HCT116 (cell line): ENCODE measurements at regions not wholly inside any gene's neighbourhood (a gene's known extent, or its start where the extent isn't known, plus 50 kb on each side); places are given as distances from the start of the nearest gene placed in this dataset.

Source experiments
- ATAC-seq: fragments of 200-7000 bp; cut with Tn5 transposase; 2 replicates; pipeline ENCODE4 v1.9.1; 2020; ENCODE audit warnings: mild to moderate bottlenecking, moderate library complexity
- BruUV-seq: library from RNA; stranded (reverse); fragments of 400-500 nt; replicated peaks from 2 replicates; lab custom pipeline; 2021; lab: Mats Ljungman, UMichigan
- CTCF ChIA-PET: fragments of 300-600 bp; sonication (Branson Sonifier 250); formaldehyde crosslinking; loops from one replicate; lab custom pipeline; 2021; ENCODE audit warnings: antibody characterized with exemption; lab: Charles Lee
- POLR2A ChIA-PET: fragments of 300-600, 350-600 bp; sonication (Branson Sonifier 250); formaldehyde crosslinking; loops from one replicate; lab custom pipeline; 2021; ENCODE audit warnings: antibody characterized with exemption; lab: Charles Lee
- RAD21 ChIA-PET, 2 experiments: fragments of 300-600 bp; sonication (Branson Sonifier 250); formaldehyde crosslinking; loops; one replicate each; lab custom pipeline; 2023; ENCODE audit warnings: low total read pairs in 2 of 2; ENCODE audit not compliant: uncharacterized antibody in 2 of 2, unreplicated experiment in 2 of 2, low non-redundant PET in 1 of 2; lab: Charles Lee
- DNase-seq: peaks from one replicate; pipeline ENCODE4 v3.0.0-alpha.2; 2010; ENCODE audit warnings: low read depth, low spot score
- H2AFZ ChIP-seq: fragments of 200-600 bp; shearing (Covaris generic), sonication (generic); 2 replicates; pipeline ENCODE4 v1.6.1; 2017; ENCODE audit warnings: low read depth, mixed run types, mixed read lengths, antibody characterized with exemption, low read length; ENCODE audit not compliant: poor library complexity, severe bottlenecking
- H3K27ac ChIP-seq: 2 replicates; pipeline ENCODE4 v1.5.1; 2012; ENCODE audit warnings: low read depth, low read length
- H3K27me3 ChIP-seq: fragments of 200-600 bp; sonication (generic); 2 replicates; pipeline ENCODE4 v1.6.1; 2016; ENCODE audit warnings: mixed run types, low read length, mixed read lengths; ENCODE audit not compliant: insufficient read depth
- H3K36me3 ChIP-seq, 2 experiments: fragments of 200-500 bp in 1 of 2; fragments of 200-600 bp in 1 of 2; sonication (Bioruptor generic) in 1 of 2; sonication (generic) in 1 of 2; 2 replicates each; pipeline versions ENCODE4 v1.5.1 to v1.6.1; 2014 to 2016; ENCODE audit warnings: low read length in 2 of 2, inconsistent platforms in 1 of 2, mixed read lengths in 1 of 2, mixed run types in 1 of 2; ENCODE audit not compliant: insufficient read depth in 2 of 2, control insufficient read depth in 1 of 2
- H3K4me1 ChIP-seq, 2 experiments: fragments of 200-600 bp in 1 of 2; sonication (generic) in 1 of 2; 2 replicates each; pipeline versions ENCODE4 v1.5.1 to v1.6.1; 2012 to 2017; ENCODE audit warnings: low read length in 2 of 2, inconsistent platforms in 1 of 2, mild to moderate bottlenecking in 1 of 2, mixed read lengths in 1 of 2, mixed run types in 1 of 2, moderate library complexity in 1 of 2; ENCODE audit not compliant: insufficient read depth in 2 of 2, control insufficient read depth in 1 of 2
- H3K4me2 ChIP-seq: fragments of 200-600 bp; sonication (generic); 2 replicates; pipeline ENCODE4 v1.6.1; 2017; ENCODE audit warnings: mixed run types, low read length, mixed read lengths
- H3K4me3 ChIP-seq, 2 experiments: fragments of 200-600 bp in 1 of 2; sonication (generic) in 1 of 2; replicated peaks in 1 of 2; 2 replicates each; pipeline ENCODE4 v1.5.1; 2011 to 2016; ENCODE audit warnings: low read length in 2 of 2, control low read depth in 1 of 2, low read depth in 1 of 2, mild to moderate bottlenecking in 1 of 2, mixed read lengths in 1 of 2, mixed run types in 1 of 2
- H3K79me2 ChIP-seq: fragments of 200-600 bp; sonication (generic); 2 replicates; pipeline ENCODE4 v1.6.1; 2017; ENCODE audit warnings: mild to moderate bottlenecking, mixed run types, low read length, moderate library complexity, mixed read lengths; ENCODE audit not compliant: insufficient read depth
- H3K9ac ChIP-seq: fragments of 200-600 bp; sonication (generic); 2 replicates; pipeline ENCODE4 v1.6.1; 2016; ENCODE audit warnings: low read length, mixed read lengths
- H3K9me2 ChIP-seq: fragments of 200-600 bp; sonication (generic), shearing (Covaris generic); 2 replicates; pipeline ENCODE4 v1.6.1; 2017; ENCODE audit warnings: mixed run types, mild to moderate bottlenecking, moderate library complexity; ENCODE audit not compliant: insufficient read depth
- H3K9me3 ChIP-seq, 2 experiments: fragments of 200-500 bp in 1 of 2; fragments of 200-600 bp in 1 of 2; sonication (Bioruptor generic) in 1 of 2; sonication (generic) in 1 of 2; 2 replicates each; pipeline ENCODE4 v1.6.1; 2014 to 2017; ENCODE audit warnings: low read length in 2 of 2, mixed read lengths in 2 of 2, inconsistent platforms in 1 of 2, low read depth in 1 of 2, mild to moderate bottlenecking in 1 of 2, mixed run types in 1 of 2, moderate library complexity in 1 of 2; ENCODE audit not compliant: control insufficient read depth in 1 of 2, insufficient read depth in 1 of 2
- H4K20me1 ChIP-seq: fragments of 200-600 bp; sonication (generic), shearing (Covaris generic); 2 replicates; pipeline ENCODE4 v1.6.1; 2017; ENCODE audit warnings: mixed run types, mild to moderate bottlenecking, moderate library complexity; ENCODE audit not compliant: insufficient read depth
- EZH2 ChIP-seq: fragments of 200-600 bp; sonication (generic); IDR thresholded peaks from 2 replicates; pipeline ENCODE4 v1.6.1; 2017; ENCODE audit warnings: antibody characterized with exemption, mixed run types
- YY1 ChIP-seq: IDR thresholded peaks from 2 replicates; pipeline ENCODE4 v1.6.1; 2011; ENCODE audit warnings: low read length, low read depth, moderate library complexity, mild to moderate bottlenecking; ENCODE audit not compliant: insufficient replicate concordance; ENCODE audit errors: extremely low read depth
- intact Hi-C: fragments of 100-400 bp; cut with micrococcal nuclease; formaldehyde crosslinking; loops from 2 replicates; pipeline ENCODE4 v1.10.0; 2022
- TF ChIP-seq, protein P1 (sequence below): IDR thresholded peaks from 2 replicates; pipeline ENCODE4 v1.6.1; 2011; ENCODE audit warnings: mild to moderate bottlenecking, low read length, moderate library complexity; ENCODE audit not compliant: insufficient replicate concordance; ENCODE audit errors: extremely low read depth

DNA sequence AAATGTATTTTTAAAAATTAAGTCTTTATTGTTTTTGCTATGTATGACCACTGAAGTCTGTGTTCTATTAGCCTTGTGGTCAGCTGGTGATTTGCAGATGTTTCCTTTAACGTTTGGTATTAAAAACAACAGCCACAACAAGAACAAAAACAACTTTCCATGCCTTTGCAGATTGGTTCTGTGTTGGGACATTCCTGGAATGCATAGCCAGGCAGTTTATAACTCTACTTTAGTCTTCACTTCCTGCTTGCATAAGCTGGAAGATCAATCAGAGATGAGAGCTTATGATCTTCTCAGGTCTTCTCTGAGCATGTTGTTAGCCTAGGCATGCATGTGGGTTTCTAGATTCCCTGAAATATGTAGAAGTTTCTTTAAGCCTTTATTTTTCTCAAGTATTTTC lies 58.9 kb upstream of the SEMA3C start:
- Histone ChIP-seq H3K9ac (no peak overlapping the region), H3K27me3 (no peaks in the 10 kb centered on the region), H3K4me2 (no peak overlapping the region), H3K4me1 (no peaks in the 10 kb centered on the region), H3K79me2 (no peaks in the 10 kb centered on the region), H4K20me1 (no peaks in the 10 kb centered on the region), H3K9me2 (no peaks in the 10 kb centered on the region), H3K36me3 (no peaks in the 10 kb centered on the region), H3K4me3 (no peak overlapping the region), H2AFZ (no peak overlapping the region), H3K27ac (no peak overlapping the region), H3K9me3 (no peaks in the 10 kb centered on the region)
- ChIA-PET CTCF (no interaction called here), RAD21 (no interaction called here), POLR2A (no interaction called here)
- TF ChIP-seq EZH2, result no peak
- DNase-seq, result no peak
- no peak for ATAC-seq
- no TSS peak for BruUV-seq
- intact Hi-C loops, result no loop called here

DNA sequence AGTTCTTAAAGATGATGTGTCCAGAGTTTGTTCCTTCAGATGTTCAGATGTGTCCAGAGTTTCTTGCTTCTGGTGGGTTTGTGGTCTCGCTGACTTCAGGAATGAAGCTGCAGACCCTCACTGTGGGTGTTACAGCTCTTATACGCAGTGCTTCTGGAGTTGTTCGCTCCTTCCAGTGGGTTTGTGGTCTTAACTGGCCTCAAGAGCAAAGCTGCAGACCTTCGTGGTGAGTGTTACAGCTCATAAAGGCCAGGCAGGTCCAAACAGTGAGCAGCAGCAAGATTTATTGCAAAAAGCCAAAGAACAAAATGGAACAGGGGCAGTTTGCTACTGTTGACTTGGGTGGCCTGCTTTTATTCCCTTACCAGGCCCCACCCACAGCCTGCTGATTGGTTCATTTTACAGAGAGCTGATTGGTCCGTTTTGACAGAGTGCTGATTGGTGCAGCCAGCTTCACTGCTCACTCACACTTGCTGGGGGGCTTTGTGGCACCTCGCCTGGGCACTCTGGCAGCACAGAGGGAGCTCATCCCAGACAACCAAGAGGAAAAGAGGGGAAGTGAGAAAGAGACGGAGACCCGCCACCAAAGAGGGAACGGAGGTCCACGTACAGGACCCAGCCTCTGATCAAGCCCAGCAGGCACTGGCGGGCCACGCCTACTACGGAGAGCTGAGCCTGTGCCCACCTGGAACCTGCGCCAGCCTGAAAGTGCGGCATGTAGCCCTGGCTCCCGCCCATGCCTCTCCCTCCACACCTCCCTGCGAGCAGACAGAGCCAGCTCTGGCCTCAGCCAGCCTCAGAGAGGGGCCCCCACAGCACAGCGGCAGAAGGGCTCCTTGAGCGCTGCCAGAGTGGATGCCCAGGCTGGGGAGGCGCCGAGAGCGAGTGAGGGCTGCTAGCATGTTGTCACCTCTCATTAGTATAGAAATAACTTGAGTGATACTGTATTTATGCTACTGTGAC lies 55.8 kb upstream of the SEMA3C start:
- POLR2A ChIA-PET, result no interaction called here

More for the DNA sequence above, 55.8 kb upstream of the SEMA3C start:
- H3K79me2 ChIP-seq, result no peaks in the 10 kb centered on the region
- no peaks in the 10 kb centered on the region for H4K20me1 ChIP-seq
- H3K4me3 ChIP-seq, result no peak overlapping the region
- no peaks in the 10 kb centered on the region for H3K9me2 ChIP-seq
- no peak for ATAC-seq
- no peaks in the 10 kb centered on the region for H3K9me3 ChIP-seq
- no peaks in the 10 kb centered on the region for H3K36me3 ChIP-seq
- H3K27me3 ChIP-seq, result no peaks in the 10 kb centered on the region
- DNase-seq, result no peak
- no peak overlapping the region for H2AFZ ChIP-seq
- H3K4me2 ChIP-seq, result no peak overlapping the region
- TF ChIP-seq YY1, result no peak
- TF ChIP-seq, protein P1, sequence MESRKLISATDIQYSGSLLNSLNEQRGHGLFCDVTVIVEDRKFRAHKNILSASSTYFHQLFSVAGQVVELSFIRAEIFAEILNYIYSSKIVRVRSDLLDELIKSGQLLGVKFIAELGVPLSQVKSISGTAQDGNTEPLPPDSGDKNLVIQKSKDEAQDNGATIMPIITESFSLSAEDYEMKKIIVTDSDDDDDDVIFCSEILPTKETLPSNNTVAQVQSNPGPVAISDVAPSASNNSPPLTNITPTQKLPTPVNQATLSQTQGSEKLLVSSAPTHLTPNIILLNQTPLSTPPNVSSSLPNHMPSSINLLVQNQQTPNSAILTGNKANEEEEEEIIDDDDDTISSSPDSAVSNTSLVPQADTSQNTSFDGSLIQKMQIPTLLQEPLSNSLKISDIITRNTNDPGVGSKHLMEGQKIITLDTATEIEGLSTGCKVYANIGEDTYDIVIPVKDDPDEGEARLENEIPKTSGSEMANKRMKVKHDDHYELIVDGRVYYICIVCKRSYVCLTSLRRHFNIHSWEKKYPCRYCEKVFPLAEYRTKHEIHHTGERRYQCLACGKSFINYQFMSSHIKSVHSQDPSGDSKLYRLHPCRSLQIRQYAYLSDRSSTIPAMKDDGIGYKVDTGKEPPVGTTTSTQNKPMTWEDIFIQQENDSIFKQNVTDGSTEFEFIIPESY, result no peak
- no peak overlapping the region for H3K9ac ChIP-seq
- intact Hi-C loops, result loop anchor here (2.0 kb wide), 1 partner anchor 18 kb away; no protein-coding TSS in a partner anchor
- ChIA-PET RAD21 (no interaction called here), CTCF (no interaction called here)
- BruUV-seq, result no TSS peak
- H3K27ac ChIP-seq, result no peak overlapping the region
- no peaks in the 10 kb centered on the region for H3K4me1 ChIP-seq
